ENCODE measurements at regions not wholly inside any gene's neighbourhood (a gene's known extent, or its start where the extent isn't known, plus 50 kb on each side); places are given as distances from the start of the nearest gene placed in this dataset.

DNA sequence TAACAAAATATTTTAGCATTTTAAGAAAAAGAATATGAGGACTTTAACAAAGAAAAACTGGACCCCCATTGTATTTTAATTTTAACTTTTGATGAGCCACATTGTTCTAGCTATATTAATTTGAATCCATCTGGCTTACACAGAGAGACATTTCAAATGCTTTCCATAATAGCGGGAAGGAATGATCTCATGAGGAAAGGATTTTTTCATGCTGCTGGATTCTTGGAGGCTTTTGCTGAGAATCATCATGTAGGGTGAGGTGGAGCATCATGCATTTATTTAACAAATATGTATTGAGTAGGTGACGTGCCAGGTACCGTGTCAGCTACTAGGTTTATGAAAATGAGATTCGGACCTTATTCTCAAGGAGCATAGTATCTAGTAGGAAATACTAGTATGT, 1006.3 kb downstream of the SORCS1 start:
- Histone ChIP-seq H3K27me3 (ENCODE audit: insufficient read depth) (no peaks in the 10 kb centered on the region), H3K79me2 (replicated peaks; ENCODE audit: insufficient read depth) (no peaks in the 10 kb centered on the region), H3K4me3 (no peak overlapping the region), H3K9me2 (ENCODE audit: insufficient read depth) (no peaks in the 10 kb centered on the region), H3K27ac (ENCODE audit: low read depth) (no peak overlapping the region), H3F3A (replicated peaks; ENCODE audit: low read depth) (no peaks in the 10 kb centered on the region), H3K4me1 (ENCODE audit: insufficient read depth) (no peaks in the 10 kb centered on the region), H3K36me3 (ENCODE audit: insufficient read depth) (no peaks in the 10 kb centered on the region), H2AFZ (no peak overlapping the region), H3K4me2 (no peak overlapping the region), H4K20me1 (replicated peaks; ENCODE audit: insufficient read depth) (no peaks in the 10 kb centered on the region)
- H3K27me3 Mint-ChIP-seq (ENCODE audit: insufficient read depth, low read depth, poor library complexity) = no peaks in the 10 kb centered on the region
- TF ChIP-seq, protein P1, sequence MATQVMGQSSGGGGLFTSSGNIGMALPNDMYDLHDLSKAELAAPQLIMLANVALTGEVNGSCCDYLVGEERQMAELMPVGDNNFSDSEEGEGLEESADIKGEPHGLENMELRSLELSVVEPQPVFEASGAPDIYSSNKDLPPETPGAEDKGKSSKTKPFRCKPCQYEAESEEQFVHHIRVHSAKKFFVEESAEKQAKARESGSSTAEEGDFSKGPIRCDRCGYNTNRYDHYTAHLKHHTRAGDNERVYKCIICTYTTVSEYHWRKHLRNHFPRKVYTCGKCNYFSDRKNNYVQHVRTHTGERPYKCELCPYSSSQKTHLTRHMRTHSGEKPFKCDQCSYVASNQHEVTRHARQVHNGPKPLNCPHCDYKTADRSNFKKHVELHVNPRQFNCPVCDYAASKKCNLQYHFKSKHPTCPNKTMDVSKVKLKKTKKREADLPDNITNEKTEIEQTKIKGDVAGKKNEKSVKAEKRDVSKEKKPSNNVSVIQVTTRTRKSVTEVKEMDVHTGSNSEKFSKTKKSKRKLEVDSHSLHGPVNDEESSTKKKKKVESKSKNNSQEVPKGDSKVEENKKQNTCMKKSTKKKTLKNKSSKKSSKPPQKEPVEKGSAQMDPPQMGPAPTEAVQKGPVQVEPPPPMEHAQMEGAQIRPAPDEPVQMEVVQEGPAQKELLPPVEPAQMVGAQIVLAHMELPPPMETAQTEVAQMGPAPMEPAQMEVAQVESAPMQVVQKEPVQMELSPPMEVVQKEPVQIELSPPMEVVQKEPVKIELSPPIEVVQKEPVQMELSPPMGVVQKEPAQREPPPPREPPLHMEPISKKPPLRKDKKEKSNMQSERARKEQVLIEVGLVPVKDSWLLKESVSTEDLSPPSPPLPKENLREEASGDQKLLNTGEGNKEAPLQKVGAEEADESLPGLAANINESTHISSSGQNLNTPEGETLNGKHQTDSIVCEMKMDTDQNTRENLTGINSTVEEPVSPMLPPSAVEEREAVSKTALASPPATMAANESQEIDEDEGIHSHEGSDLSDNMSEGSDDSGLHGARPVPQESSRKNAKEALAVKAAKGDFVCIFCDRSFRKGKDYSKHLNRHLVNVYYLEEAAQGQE (IDR thresholded peaks at IDR 0.05; ENCODE audit: unreplicated experiment) = no peak
- no peak for TF ChIP-seq ZNF114 (CRISPR knock-in tag; IDR thresholded peaks at IDR 0.05)
- TF ChIP-seq, protein P2, sequence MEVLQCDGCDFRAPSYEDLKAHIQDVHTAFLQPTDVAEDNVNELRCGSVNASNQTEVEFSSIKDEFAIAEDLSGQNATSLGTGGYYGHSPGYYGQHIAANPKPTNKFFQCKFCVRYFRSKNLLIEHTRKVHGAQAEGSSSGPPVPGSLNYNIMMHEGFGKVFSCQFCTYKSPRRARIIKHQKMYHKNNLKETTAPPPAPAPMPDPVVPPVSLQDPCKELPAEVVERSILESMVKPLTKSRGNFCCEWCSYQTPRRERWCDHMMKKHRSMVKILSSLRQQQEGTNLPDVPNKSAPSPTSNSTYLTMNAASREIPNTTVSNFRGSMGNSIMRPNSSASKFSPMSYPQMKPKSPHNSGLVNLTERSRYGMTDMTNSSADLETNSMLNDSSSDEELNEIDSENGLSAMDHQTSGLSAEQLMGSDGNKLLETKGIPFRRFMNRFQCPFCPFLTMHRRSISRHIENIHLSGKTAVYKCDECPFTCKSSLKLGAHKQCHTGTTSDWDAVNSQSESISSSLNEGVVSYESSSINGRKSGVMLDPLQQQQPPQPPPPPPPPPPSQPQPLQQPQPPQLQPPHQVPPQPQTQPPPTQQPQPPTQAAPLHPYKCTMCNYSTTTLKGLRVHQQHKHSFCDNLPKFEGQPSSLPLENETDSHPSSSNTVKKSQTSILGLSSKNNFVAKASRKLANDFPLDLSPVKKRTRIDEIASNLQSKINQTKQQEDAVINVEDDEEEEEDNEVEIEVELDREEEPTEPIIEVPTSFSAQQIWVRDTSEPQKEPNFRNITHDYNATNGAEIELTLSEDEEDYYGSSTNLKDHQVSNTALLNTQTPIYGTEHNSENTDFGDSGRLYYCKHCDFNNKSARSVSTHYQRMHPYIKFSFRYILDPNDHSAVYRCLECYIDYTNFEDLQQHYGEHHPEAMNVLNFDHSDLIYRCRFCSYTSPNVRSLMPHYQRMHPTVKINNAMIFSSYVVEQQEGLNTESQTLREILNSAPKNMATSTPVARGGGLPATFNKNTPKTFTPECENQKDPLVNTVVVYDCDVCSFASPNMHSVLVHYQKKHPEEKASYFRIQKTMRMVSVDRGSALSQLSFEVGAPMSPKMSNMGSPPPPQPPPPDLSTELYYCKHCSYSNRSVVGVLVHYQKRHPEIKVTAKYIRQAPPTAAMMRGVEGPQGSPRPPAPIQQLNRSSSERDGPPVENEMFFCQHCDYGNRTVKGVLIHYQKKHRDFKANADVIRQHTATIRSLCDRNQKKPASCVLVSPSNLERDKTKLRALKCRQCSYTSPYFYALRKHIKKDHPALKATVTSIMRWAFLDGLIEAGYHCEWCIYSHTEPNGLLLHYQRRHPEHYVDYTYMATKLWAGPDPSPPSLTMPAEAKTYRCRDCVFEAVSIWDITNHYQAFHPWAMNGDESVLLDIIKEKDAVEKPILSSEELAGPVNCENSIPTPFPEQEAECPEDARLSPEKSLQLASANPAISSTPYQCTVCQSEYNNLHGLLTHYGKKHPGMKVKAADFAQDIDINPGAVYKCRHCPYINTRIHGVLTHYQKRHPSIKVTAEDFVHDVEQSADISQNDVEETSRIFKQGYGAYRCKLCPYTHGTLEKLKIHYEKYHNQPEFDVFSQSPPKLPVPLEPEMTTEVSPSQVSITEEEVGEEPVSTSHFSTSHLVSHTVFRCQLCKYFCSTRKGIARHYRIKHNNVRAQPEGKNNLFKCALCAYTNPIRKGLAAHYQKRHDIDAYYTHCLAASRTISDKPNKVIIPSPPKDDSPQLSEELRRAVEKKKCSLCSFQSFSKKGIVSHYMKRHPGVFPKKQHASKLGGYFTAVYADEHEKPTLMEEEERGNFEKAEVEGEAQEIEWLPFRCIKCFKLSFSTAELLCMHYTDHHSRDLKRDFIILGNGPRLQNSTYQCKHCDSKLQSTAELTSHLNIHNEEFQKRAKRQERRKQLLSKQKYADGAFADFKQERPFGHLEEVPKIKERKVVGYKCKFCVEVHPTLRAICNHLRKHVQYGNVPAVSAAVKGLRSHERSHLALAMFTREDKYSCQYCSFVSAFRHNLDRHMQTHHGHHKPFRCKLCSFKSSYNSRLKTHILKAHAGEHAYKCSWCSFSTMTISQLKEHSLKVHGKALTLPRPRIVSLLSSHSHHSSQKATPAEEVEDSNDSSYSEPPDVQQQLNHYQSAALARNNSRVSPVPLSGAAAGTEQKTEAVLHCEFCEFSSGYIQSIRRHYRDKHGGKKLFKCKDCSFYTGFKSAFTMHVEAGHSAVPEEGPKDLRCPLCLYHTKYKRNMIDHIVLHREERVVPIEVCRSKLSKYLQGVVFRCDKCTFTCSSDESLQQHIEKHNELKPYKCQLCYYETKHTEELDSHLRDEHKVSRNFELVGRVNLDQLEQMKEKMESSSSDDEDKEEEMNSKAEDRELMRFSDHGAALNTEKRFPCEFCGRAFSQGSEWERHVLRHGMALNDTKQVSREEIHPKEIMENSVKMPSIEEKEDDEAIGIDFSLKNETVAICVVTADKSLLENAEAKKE (CRISPR knock-in tag; IDR thresholded peaks at IDR 0.05) = no peak
- TF ChIP-seq, protein P3, sequence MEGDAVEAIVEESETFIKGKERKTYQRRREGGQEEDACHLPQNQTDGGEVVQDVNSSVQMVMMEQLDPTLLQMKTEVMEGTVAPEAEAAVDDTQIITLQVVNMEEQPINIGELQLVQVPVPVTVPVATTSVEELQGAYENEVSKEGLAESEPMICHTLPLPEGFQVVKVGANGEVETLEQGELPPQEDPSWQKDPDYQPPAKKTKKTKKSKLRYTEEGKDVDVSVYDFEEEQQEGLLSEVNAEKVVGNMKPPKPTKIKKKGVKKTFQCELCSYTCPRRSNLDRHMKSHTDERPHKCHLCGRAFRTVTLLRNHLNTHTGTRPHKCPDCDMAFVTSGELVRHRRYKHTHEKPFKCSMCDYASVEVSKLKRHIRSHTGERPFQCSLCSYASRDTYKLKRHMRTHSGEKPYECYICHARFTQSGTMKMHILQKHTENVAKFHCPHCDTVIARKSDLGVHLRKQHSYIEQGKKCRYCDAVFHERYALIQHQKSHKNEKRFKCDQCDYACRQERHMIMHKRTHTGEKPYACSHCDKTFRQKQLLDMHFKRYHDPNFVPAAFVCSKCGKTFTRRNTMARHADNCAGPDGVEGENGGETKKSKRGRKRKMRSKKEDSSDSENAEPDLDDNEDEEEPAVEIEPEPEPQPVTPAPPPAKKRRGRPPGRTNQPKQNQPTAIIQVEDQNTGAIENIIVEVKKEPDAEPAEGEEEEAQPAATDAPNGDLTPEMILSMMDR (conservative IDR thresholded peaks at IDR 0.05; ENCODE audit: low read depth in 2 of 2) = no peak
- no peak for TF ChIP-seq NANOG (IDR thresholded peaks at IDR 0.05; ENCODE audit: borderline replicate concordance)
- TF ChIP-seq, protein P4, sequence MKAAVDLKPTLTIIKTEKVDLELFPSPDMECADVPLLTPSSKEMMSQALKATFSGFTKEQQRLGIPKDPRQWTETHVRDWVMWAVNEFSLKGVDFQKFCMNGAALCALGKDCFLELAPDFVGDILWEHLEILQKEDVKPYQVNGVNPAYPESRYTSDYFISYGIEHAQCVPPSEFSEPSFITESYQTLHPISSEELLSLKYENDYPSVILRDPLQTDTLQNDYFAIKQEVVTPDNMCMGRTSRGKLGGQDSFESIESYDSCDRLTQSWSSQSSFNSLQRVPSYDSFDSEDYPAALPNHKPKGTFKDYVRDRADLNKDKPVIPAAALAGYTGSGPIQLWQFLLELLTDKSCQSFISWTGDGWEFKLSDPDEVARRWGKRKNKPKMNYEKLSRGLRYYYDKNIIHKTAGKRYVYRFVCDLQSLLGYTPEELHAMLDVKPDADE (IDR thresholded peaks at IDR 0.05) = no peak
- H3K4me3 Mint-ChIP-seq = no peak overlapping the region
- DNase-seq (ENCODE audit: low spot score) (no peak), ATAC-seq (no peak)
- no peaks in the 10 kb centered on the region for H3K36me3 Mint-ChIP-seq (ENCODE audit: low read depth)
- H3K27ac Mint-ChIP-seq = no peak overlapping the region
- H3K9me3 Mint-ChIP-seq = no peaks in the 10 kb centered on the region; the same call in 2 of the 3 replicates
- no peaks in the 10 kb centered on the region; the same call in 2 of the 3 replicates for H3K4me1 Mint-ChIP-seq

All from GM23338 (cell line).